GM12872 (cell line): ENCODE measurements at regions not wholly inside any gene's neighbourhood (a gene's known extent, or its start where the extent isn't known, plus 50 kb on each side); places are given as distances from the start of the nearest gene placed in this dataset.

ENCODE experiments used
- TF ChIP-seq, protein P1 (sequence below): IDR thresholded peaks from 3 replicates; pipeline ENCODE4 v1.5.1; 2011; ENCODE audit warnings: low read depth, mild to moderate bottlenecking, low read length, moderate library complexity; ENCODE audit not compliant: insufficient read depth

DNA sequence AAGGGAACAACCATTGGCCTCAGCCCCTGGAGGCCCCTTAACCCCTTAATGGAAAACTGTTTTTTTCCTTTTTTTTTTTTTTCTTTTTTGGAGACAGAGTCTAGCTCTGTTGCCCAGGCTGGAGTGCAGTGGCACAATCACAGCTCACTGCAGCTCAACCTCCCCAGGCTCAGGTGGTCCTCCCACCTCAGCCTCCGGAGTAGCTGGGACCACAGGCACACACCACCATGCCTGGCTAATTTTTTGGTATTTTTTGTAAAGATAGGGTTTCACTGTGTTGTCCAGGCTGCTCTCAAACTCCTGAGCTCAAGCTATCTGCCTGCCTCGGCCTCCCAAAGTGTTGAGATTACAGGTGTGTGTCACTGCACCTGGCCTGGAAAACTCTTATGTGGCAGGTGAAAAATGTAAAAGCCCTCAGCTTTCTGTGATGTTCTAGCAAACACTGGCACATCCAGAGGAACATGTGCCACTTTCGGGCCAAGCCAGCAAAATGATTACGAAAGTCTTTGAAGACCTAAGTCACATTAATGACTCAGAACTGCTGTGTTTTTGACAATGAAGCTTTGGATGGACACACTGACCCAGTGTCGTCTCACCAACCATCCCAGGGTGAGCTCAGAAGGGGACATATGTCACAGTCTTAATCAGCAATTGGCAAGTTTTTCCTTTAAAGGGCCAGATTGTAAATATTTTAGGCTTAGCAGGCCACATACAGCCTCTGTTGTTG is 189.3 kb upstream of the TPM1 start:
- TF ChIP-seq, protein P1, sequence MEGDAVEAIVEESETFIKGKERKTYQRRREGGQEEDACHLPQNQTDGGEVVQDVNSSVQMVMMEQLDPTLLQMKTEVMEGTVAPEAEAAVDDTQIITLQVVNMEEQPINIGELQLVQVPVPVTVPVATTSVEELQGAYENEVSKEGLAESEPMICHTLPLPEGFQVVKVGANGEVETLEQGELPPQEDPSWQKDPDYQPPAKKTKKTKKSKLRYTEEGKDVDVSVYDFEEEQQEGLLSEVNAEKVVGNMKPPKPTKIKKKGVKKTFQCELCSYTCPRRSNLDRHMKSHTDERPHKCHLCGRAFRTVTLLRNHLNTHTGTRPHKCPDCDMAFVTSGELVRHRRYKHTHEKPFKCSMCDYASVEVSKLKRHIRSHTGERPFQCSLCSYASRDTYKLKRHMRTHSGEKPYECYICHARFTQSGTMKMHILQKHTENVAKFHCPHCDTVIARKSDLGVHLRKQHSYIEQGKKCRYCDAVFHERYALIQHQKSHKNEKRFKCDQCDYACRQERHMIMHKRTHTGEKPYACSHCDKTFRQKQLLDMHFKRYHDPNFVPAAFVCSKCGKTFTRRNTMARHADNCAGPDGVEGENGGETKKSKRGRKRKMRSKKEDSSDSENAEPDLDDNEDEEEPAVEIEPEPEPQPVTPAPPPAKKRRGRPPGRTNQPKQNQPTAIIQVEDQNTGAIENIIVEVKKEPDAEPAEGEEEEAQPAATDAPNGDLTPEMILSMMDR, result no peak

DNA sequence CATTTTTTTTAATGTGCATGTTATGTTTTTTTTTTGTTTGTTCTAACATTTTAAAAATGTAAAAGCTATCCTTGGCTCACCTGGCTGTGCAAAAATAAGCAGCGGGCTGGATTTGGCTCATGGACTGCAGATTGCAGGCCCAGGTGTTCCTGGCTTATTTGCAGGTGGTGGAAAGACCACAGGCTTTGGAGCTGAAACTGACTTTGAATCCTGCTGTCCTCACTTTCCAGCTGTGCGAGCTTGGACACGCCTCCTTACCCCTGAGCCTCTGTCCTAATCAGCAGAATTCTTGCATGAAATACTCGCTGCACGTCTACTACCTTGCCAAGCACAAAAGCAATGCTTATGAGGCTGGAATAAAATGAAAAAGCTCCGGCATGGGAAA is 188.7 kb upstream of the TPM1 start:
- TF ChIP-seq, protein P1, result no peak

DNA sequence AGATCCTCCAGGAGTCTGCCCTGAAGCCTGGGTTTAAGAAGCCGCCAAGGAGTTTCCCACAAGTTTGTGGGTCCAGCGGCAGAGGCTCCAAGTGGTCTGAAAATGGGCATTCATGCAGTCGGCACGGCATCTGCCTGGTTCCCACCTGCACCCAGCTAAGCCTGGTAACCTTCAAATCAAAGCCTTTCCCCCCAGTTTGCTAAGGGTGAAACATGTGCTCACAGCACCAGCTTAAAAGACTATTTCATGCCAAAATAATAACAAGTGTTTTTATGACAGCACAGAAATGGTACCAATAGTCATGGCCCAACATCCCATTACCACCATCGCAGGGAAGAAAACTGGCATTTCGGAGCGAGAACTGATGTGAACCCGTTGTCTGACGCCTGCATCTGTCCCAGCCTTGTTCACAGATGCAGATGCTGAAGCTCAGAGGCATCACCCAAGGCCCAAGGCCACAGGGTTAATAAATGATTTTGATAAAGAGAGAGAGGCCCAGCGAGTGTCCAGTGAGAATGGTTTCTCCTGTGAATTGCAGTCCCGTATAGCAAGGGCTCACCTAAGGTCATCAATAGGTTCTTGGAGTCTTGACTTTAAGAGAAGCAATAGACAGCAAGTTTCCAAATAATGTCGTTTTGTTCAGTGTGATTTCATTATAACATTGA is 188.0 kb upstream of the TPM1 start:
- TF ChIP-seq, protein P1, result no peak

DNA sequence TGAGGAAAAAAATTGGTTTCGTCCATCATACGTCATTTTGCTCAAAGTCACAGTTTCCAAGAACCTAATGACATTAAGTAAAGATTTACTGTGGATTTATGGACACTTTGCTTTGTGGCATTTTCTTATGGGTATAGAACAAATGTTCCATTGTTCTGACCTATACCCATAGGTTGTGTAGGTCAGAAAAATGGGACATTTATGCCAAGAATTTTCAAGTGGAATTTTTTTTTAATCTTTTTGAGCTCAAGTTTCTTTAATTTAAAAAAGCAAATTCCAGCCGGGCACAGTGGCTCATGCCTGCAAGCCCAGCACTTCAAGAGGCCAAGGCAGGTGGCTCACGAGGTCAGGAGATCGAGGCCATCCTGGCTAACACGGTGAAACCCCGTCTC is 187.5 kb upstream of the TPM1 start:
- TF ChIP-seq, protein P1, result no peak

DNA sequence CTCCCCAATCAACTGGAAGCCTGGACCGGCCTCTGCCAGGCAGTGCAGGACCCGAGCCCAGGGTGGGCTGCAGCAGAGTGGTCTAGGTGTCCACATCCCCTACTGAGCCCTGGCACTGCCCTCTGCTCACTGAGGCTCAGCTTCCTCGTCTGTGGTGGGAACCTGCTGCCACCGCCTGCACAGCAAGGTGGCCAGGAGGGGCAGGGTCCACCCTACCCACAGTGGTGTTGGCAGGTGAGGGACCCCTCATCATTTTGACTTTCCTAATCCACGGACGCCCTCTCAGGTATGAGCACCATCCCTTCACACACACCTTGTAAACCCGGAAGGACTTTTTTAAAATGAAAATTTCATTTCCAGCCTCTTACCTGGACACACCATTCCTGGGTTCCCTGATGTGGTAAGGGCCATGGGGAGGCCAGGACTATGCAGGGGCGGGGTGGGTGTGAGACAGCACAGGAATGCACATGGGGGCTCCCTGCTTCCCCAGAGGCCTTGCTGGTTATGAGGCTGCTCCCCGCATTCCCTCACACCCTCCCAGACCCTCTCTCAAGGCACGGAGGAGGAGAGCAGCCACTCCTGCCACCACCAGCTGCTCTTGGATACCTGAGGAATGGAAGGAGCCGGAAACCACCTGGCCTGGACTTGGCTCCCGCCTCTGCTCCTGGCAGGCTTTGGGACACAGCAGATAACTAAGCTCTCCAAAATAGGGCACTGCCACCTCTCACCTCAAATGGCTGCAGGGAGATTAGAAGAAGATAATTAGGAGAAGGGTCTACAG is 185.9 kb upstream of the TPM1 start:
- TF ChIP-seq, protein P1, result no peak

DNA sequence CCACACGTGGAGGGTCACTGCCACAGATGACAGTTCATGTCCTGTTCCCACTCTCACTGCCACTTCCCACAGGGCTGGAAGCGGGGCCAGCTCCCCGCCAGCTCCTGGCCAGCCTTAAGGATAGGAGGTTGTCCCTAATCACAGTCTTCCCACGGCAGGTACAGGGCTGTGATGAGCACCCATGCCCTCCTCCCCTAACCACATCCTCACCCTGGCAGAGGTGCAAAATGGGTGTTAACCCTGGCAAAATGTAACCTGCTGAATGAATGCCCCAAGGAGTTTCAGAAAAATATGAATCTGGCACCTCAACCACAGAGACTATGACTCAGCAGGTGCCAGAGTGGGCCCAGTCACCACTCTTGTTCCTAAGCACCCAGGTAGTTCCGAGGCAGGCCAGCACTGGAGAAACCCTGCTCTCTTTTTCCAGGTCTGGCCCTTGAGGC is 185.1 kb upstream of the TPM1 start:
- TF ChIP-seq, protein P1, result no peak

DNA sequence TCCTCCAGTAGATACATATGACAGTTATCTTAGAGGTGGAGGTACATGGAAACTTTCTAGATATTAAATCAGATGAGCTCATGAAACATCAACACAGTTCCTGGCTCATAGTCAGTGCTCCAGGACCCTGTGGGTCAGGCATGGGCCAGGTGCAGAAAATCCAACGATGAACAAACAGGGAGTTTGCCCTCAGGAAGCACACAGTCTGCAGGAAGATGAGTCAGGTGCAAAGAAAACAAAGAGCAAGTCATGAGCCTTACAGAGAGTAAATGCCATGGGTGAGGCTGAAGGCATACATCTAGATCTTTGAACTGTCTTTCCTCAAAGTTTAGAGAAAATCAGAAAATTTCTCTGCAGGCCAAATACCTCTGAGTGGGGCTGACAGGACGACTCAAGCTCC is 184.2 kb upstream of the TPM1 start:
- TF ChIP-seq, protein P1, result no peak
